Esophagus squamous epithelium (tissue), 4 donors: ENCODE measurements at regions not wholly inside any gene's neighbourhood (a gene's known extent, or its start where the extent isn't known, plus 50 kb on each side); places are given as distances from the start of the nearest gene placed in this dataset.

Source experiments
- CTCF ChIP-seq, 6 experiments: fragments of 450-650 bp in 4 of 6; fragments of 200-600 bp in 2 of 6; sonication (generic) in 2 of 6; IDR thresholded peaks; one replicate each; pipeline ENCODE4 v1.5.1; 2016 to 2019; ENCODE audit warnings: antibody characterized with exemption in 6 of 6, mild to moderate bottlenecking in 4 of 6, moderate library complexity in 4 of 6
- POLR2A ChIP-seq, 4 donors: fragments of 450-650 bp; IDR thresholded peaks; one replicate each; pipeline ENCODE4 v1.6.1; 2017; ENCODE audit warnings: antibody characterized with exemption in 4 of 4, mild to moderate bottlenecking in 4 of 4, moderate library complexity in 3 of 4

- TF ChIP-seq POLR2A (IDR thresholded peaks at IDR 0.05), result no peak
- no peak for TF ChIP-seq CTCF (IDR thresholded peaks at IDR 0.05)
These were observed 73.5 kb downstream of the ZNF648 start for GRCh38 chr1:181987996-181988395.
